T-cell (primary cell): ENCODE measurements at regions not wholly inside any gene's neighbourhood (a gene's known extent, or its start where the extent isn't known, plus 50 kb on each side); places are given as distances from the start of the nearest gene placed in this dataset.

ENCODE experiments used
- ATAC-seq, 4 experiments: fragments of 200-7000 bp in 3 of 4; fragments of 150-1000 bp in 1 of 4; cut with Tn5 transposase; replicated peaks in 1 of 4; 1 replicate in 3 of 4; 2 replicates in 1 of 4; pipeline ENCODE4 v1.10.0; 2021; ENCODE audit warnings: moderate library complexity in 3 of 4, mild to moderate bottlenecking in 2 of 4, moderate number of reproducible peaks in 1 of 4
- CTCF ChIA-PET, 2 donors: fragments of 300-600 bp; sonication (Branson Sonifier 250); formaldehyde crosslinking; loops; one replicate each; lab custom pipeline; 2022; ENCODE audit warnings: antibody characterized with exemption in 2 of 2; lab: Charles Lee
- POLR2A ChIA-PET, 2 donors: fragments of 300-600 bp; sonication (Branson Sonifier 250); formaldehyde crosslinking; loops; one replicate each; lab custom pipeline; 2022; ENCODE audit warnings: antibody characterized with exemption in 2 of 2; lab: Charles Lee
- DNase-seq, 35 experiments: peaks; one replicate each; pipeline versions ENCODE4 v3.0.0 to v3.0.0-alpha.2; 2013 to 2023
- H3K27ac ChIP-seq: one replicate; pipeline ENCODE4 v1.5.1; 2013; ENCODE audit warnings: low read length
- H3K27me3 ChIP-seq, 2 experiments: replicated peaks in 1 of 2; 1 replicate in 1 of 2; 2 replicates in 1 of 2; pipeline versions ENCODE4 v1.6.1 to v1.7.0; 2013; ENCODE audit warnings: low read length in 1 of 2, mixed read lengths in 1 of 2; ENCODE audit not compliant: control insufficient read depth in 2 of 2, insufficient read depth in 2 of 2; ENCODE audit errors: extremely low read depth in 1 of 2
- H3K36me3 ChIP-seq, 2 donors: 1 replicate in 1 of 2; 2 replicates in 1 of 2; pipeline versions ENCODE4 v1.6.1 to v1.7.0; 2013; ENCODE audit warnings: low read length in 1 of 2; ENCODE audit not compliant: control insufficient read depth in 2 of 2, insufficient read depth in 1 of 2; ENCODE audit errors: extremely low read depth in 1 of 2
- H3K4me1 ChIP-seq, 2 experiments: 1 replicate in 1 of 2; 2 replicates in 1 of 2; pipeline versions ENCODE4 v1.6.1 to v1.7.0; 2013; ENCODE audit warnings: low read length in 2 of 2, mixed read lengths in 1 of 2; ENCODE audit not compliant: insufficient read depth in 2 of 2, control insufficient read depth in 1 of 2; ENCODE audit errors: extremely low read depth in 1 of 2
- H3K4me3 ChIP-seq, 2 donors: 1 replicate in 1 of 2; 2 replicates in 1 of 2; pipeline versions ENCODE4 v1.5.1 to v1.7.0; 2013; ENCODE audit warnings: mild to moderate bottlenecking in 2 of 2, low read length in 1 of 2, moderate library complexity in 1 of 2; ENCODE audit not compliant: control insufficient read depth in 1 of 2; ENCODE audit errors: extremely low read depth in 1 of 2
- H3K9me3 ChIP-seq: 2 replicates; pipeline ENCODE4 v1.7.0; 2013
- H3K27ac Mint-ChIP-seq, 2 donors: one replicate each; pipeline ENCODE4 v1.8.0; 2020 to 2021; ENCODE audit warnings: mild to moderate bottlenecking in 2 of 2, mixed read lengths in 2 of 2
- H3K27me3 Mint-ChIP-seq, 2 donors: one replicate each; pipeline ENCODE4 v1.8.0; 2021 to 2022; ENCODE audit warnings: mixed read lengths in 2 of 2
- H3K36me3 Mint-ChIP-seq: one replicate; pipeline ENCODE4 v1.8.0; 2021; ENCODE audit warnings: mixed read lengths
- H3K4me1 Mint-ChIP-seq, 3 donors: one replicate each; pipeline ENCODE4 v1.8.0; 2020 to 2022; ENCODE audit warnings: mixed read lengths in 3 of 3, mild to moderate bottlenecking in 1 of 3
- H3K4me3 Mint-ChIP-seq, 3 donors: one replicate each; pipeline ENCODE4 v1.8.0; 2020 to 2022; ENCODE audit warnings: mild to moderate bottlenecking in 3 of 3, mixed read lengths in 3 of 3, moderate library complexity in 3 of 3
- H3K9me3 Mint-ChIP-seq, 3 donors: one replicate each; pipeline ENCODE4 v1.8.0; 2020 to 2022; ENCODE audit warnings: mixed read lengths in 3 of 3
- WGBS: methylation state at CpG from one replicate; pipeline ENCODE4 v1.1.5; 2013; ENCODE audit warnings: missing lambda C conversion rate; ENCODE audit not compliant: insufficient coverage; 5-methylcytosine and 5-hydroxymethylcytosine counted together

DNA sequence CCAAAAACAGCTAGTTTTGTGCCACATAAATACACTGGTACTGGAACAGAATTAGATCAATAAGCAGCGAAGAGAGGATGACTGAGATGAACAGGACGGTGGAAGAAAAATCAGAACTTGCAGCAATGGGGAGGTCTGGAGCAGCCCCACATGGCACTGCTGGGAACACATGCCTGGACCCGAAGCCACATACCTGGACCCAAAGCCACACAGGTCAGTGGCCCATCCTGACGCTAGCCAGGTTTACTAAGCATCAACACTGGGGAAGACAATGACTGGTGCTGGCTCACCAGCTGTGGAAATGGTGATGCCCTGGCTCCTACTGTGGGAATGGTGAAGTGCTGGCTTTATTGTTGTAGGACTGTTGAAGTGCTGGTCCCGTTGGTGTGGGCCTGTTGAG, 139.7 kb upstream of the IRX4 start:
- Mint-ChIP-seq H3K27ac (no peak overlapping the region), H3K36me3 (no peaks in the 10 kb centered on the region), H3K9me3 (peaks cover 0 to 5% (median 3%) of the 10 kb centered on the region in 3 donors), H3K4me1 (no peaks in the 10 kb centered on the region), H3K27me3 (peaks cover 29 to 33% of the 10 kb centered on the region in 2 donors), H3K4me3 (no peak overlapping the region)
- H3K4me3 ChIP-seq = no peak overlapping the region
- no peak overlapping the region for H3K27ac ChIP-seq
- H3K36me3 ChIP-seq = no peaks in the 10 kb centered on the region
- no peak for ATAC-seq
- peaks cover 0 to 22% of the 10 kb centered on the region in 2 experiments for H3K27me3 ChIP-seq
- no peaks in the 10 kb centered on the region for H3K9me3 ChIP-seq
- 76% methylated on average over 5 of the region's 5 CpGs for WGBS
- DNase-seq = no peak
- POLR2A ChIA-PET = no interaction called here
- no peaks in the 10 kb centered on the region for H3K4me1 ChIP-seq
- CTCF ChIA-PET = no interaction called here

DNA sequence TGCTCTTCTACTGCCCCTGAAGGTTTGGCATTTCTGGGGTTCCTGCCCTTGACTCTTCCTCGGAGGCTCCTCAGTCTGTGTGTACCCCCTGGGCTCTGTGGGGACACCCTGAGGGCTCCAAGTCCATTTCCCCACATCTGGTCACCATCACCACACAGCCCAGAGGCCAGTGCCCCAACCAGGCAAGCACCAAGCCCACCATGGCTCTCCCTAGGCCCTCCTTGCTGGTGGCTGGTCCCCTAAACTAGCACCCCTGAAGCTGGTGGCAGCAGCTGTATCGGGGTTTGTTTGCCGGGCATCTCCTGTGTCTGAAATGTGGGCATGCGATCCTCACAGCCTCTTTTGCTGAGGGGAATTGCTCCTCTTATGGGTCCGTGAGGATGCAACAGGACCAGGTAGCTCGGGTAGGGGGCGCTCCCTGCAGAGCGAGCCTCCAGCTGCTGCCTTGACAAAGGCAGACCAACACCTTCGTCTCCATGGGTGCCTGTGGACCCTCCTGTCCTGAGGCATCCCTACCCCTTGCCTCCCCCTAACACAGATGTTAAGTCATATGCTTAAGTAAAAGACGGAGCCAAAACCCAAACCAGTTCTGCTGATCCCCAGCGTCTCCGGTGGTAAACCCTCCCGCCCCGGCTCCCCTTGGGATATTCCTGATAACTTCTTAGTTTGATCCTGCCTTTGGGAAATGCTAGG, 138.9 kb upstream of the IRX4 start:
- no peaks in the 10 kb centered on the region for H3K36me3 ChIP-seq
- CTCF ChIA-PET = no interaction called here
- no peaks in the 10 kb centered on the region for H3K9me3 ChIP-seq
- H3K27me3 ChIP-seq = peaks cover 0 to 21% of the 10 kb centered on the region in 2 experiments
- ATAC-seq (no peak), DNase-seq (no peak)
- Mint-ChIP-seq H3K9me3 (peaks cover 0 to 3% (median 2%) of the 10 kb centered on the region in 3 donors), H3K4me3 (no peak overlapping the region), H3K27ac (no peak overlapping the region), H3K4me1 (no peaks in the 10 kb centered on the region), H3K27me3 (peaks cover 28 to 33% of the 10 kb centered on the region in 2 donors), H3K36me3 (no peaks in the 10 kb centered on the region)
- POLR2A ChIA-PET = no interaction called here
- H3K4me3 ChIP-seq = no peak overlapping the region
- 86% methylated on average over 8 of the region's 14 CpGs for WGBS
- H3K4me1 ChIP-seq = no peaks in the 10 kb centered on the region
- H3K27ac ChIP-seq = no peak overlapping the region

DNA sequence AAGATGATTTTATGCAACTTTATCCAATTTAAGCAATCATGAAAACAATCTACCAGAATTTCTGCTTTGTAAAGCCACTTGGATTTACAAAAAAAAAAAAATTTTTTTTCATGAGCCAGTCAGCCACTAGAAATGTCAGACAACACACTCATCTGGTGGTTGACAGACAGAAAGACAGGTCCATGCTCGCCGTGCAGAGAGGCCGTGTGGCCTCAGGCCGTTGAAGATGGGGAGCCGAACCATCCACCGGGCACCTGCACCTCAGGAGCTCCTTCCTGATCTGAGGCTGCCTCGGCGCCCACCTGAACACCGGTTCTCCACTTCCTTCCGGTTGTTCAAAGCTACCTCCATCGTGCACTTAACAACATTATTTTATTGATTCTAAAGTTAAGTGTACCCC, 138.0 kb upstream of the IRX4 start:
- CTCF ChIA-PET = no interaction called here
- no peak for ATAC-seq
- Mint-ChIP-seq H3K4me1 (no peaks in the 10 kb centered on the region), H3K36me3 (no peaks in the 10 kb centered on the region), H3K4me3 (no peak overlapping the region), H3K27me3 (peaks cover 28 to 33% of the 10 kb centered on the region in 2 donors), H3K9me3 (no peaks in the 10 kb centered on the region), H3K27ac (no peak overlapping the region)
- Histone ChIP-seq H3K27ac (no peak overlapping the region), H3K36me3 (no peaks in the 10 kb centered on the region), H3K9me3 (no peaks in the 10 kb centered on the region), H3K27me3 (peaks cover 0 to 21% of the 10 kb centered on the region in 2 experiments), H3K4me1 (no peaks in the 10 kb centered on the region), H3K4me3 (no peak overlapping the region)
- DNase-seq = no peak
- POLR2A ChIA-PET = no interaction called here
- 59% methylated on average over 3 of the region's 11 CpGs for whole genome bisulfite sequencing

DNA sequence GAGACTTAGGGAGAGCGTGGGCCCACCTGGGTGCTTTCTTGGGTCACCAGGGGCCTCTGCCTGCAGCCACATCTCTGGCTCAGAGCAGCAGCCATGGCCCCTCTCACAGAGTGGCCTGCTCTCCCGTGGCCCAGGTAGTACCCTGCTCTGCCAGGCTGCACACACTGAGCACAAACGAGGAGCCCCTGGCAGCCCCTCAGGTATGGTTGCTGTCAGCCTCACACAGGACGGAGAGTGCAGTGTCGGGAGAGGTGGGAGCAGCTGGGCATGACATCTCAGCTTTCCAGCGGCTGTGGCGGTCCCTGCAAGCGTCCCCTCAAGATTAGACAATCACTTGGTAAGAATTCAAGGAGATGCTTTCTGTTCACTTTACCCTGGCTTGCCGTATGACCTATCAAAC, 137.0 kb upstream of the IRX4 start:
- WGBS = 61% methylated on average over 9 of the region's 9 CpGs
- no peak overlapping the region for H3K4me3 Mint-ChIP-seq
- CTCF ChIA-PET = no interaction called here

DNA sequence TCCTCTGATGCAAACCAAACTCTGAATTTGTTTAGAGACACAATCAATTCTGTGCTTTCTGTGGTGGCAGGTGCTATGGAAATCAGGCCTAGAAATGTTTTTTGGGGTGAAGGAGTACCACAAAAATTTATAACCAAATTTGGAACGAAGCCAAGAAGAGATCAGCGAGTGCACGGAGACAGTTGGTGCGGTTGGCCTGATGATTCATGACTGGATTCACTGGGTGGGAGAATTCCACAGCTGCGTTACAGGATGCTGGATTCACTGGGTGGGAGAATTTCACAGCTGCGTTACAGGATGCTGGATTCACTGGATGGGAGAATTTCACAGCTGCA, 135.6 kb upstream of the IRX4 start:
- H3K27ac ChIP-seq = no peak overlapping the region
- Mint-ChIP-seq H3K4me3 (no peak overlapping the region), H3K27me3 (peaks cover 27% of the 10 kb centered on the region in 2 donors), H3K4me1 (no peaks in the 10 kb centered on the region), H3K36me3 (no peaks in the 10 kb centered on the region), H3K27ac (no peak overlapping the region), H3K9me3 (no peaks in the 10 kb centered on the region)
- ChIA-PET POLR2A (no interaction called here), CTCF (no interaction called here)
- no peak overlapping the region for H3K4me3 ChIP-seq
- no peaks in the 10 kb centered on the region for H3K4me1 ChIP-seq
- no peaks in the 10 kb centered on the region for H3K9me3 ChIP-seq
- H3K36me3 ChIP-seq = no peaks in the 10 kb centered on the region
- ATAC-seq (no peak), DNase-seq (no peak)
- peaks cover 0 to 19% of the 10 kb centered on the region in 2 experiments for H3K27me3 ChIP-seq
- 81% methylated on average over 5 of the region's 6 CpGs for WGBS

More for the DNA sequence above, 137.0 kb upstream of the IRX4 start:
- Histone ChIP-seq H3K4me1 (no peaks in the 10 kb centered on the region), H3K27ac (no peak overlapping the region), H3K27me3 (peaks cover 0 to 19% of the 10 kb centered on the region in 2 experiments), H3K36me3 (no peaks in the 10 kb centered on the region), H3K9me3 (no peaks in the 10 kb centered on the region), H3K4me3 (no peak overlapping the region)
- H3K9me3 Mint-ChIP-seq = no peaks in the 10 kb centered on the region
- H3K27me3 Mint-ChIP-seq = peaks cover 28 to 30% of the 10 kb centered on the region in 2 donors
- no peak overlapping the region for H3K27ac Mint-ChIP-seq
- POLR2A ChIA-PET = no interaction called here
- H3K36me3 Mint-ChIP-seq = no peaks in the 10 kb centered on the region
- DNase-seq (no peak), ATAC-seq (no peak)
- no peaks in the 10 kb centered on the region for H3K4me1 Mint-ChIP-seq

DNA sequence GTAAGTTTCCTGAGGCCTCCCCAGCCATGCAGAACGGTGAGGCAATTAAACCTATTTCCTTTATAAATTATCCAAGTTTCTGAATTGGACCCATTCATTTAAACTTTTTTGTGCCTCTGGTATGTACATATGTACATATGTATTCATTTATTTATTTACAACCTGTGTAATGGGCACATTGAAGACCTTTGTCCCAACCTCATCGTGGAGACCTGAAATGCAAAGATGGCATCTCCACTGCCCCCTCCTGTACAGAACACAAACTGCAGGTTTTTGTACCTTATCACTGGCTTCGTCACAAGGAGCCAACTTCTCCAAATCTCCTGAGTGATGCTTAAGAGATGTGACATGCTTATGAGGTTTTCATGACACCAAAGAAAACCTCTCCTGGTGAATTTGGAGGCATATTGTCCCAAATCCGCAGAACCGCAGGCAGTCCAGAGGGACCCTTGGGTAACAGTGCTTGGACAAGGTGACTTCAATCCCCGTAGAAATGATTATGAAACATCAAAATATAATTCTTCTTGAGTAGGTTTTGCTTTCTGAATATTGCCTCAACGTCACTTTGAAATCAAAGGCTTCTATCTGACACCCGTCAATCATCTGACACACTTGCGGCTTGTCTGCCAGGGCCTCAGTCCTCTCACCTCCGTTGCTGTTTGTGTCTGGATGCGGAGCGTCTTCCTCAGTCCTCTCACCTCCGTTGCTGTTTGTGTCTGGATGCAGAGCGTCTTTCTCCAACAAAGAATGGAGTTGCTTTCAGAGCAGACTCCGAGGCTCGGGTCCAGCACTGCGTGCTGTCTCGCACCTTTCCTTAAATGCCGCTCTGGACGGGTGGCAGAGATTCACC, 135.0 kb upstream of the IRX4 start:
- peak in 9 of 35 experiments; percentile 3 to 48 (median 12) for DNase-seq
- H3K4me3 ChIP-seq = no peak overlapping the region
- no peaks in the 10 kb centered on the region for H3K36me3 ChIP-seq
- no peaks in the 10 kb centered on the region for H3K9me3 ChIP-seq
- no peak overlapping the region for H3K27ac Mint-ChIP-seq
- H3K36me3 Mint-ChIP-seq = no peaks in the 10 kb centered on the region
- 84% methylated on average over 8 of the region's 20 CpGs for WGBS
- H3K4me1 Mint-ChIP-seq = no peaks in the 10 kb centered on the region
- CTCF ChIA-PET = no interaction called here
- ATAC-seq = no peak
- H3K9me3 Mint-ChIP-seq = no peaks in the 10 kb centered on the region
- POLR2A ChIA-PET = no interaction called here
- H3K4me1 ChIP-seq = no peaks in the 10 kb centered on the region
- H3K27me3 ChIP-seq = peaks cover 0 to 17% of the 10 kb centered on the region in 2 experiments
- H3K27me3 Mint-ChIP-seq = peaks cover 23% of the 10 kb centered on the region in 2 donors
- H3K27ac ChIP-seq = no peak overlapping the region
- H3K4me3 Mint-ChIP-seq = no peak overlapping the region
